NCI-H774 (cell line): ENCODE measurements at regions not wholly inside any gene's neighbourhood (a gene's known extent, or its start where the extent isn't known, plus 50 kb on each side); places are given as distances from the start of the nearest gene placed in this dataset.

Experiments
- DNase-seq: peaks from one replicate; lab custom pipeline; 2025; lab: John Stamatoyannopoulos, UW

- no peak for DNase-seq
These were observed 156.4 kb upstream of the SMIM23 start for GRCh38 chr5:171629221-171629620.

GRCh38 chr5:171629628-171630349 is 155.8 kb upstream of the SMIM23 start:
- DNase-seq: no peak

- DNase-seq: no peak
These were observed 155.1 kb upstream of the SMIM23 start for GRCh38 chr5:171630350-171631065.

GRCh38 chr5:171632616-171633015 is 153.0 kb upstream of the SMIM23 start:
- DNase-seq: no peak

GRCh38 chr5:171633776-171634470 is 151.7 kb upstream of the SMIM23 start:
- DNase-seq: no peak

GRCh38 chr5:171634511-171634910 is 151.1 kb upstream of the SMIM23 start:
- DNase-seq: no peak

GRCh38 chr5:171635028-171635427 is 150.6 kb upstream of the SMIM23 start:
- no peak for DNase-seq

GRCh38 chr5:171635561-171636245 is 149.9 kb upstream of the SMIM23 start:
- DNase-seq: no peak

GRCh38 chr5:171637811-171638210 is 147.8 kb upstream of the SMIM23 start:
- no peak for DNase-seq

GRCh38 chr5:171639205-171639621 is 146.4 kb upstream of the SMIM23 start:
- no peak for DNase-seq

- no peak for DNase-seq
These were observed 145.7 kb upstream of the SMIM23 start for GRCh38 chr5:171639966-171640365.

GRCh38 chr5:171640480-171640879 is 145.1 kb upstream of the SMIM23 start:
- DNase-seq: no peak

- DNase-seq: no peak
These were observed 143.7 kb upstream of the SMIM23 start for GRCh38 chr5:171641891-171642290.

- DNase-seq: no peak
These were observed 142.7 kb upstream of the SMIM23 start for GRCh38 chr5:171642894-171643293.

GRCh38 chr5:171644536-171644935 is 141.1 kb upstream of the SMIM23 start:
- no peak for DNase-seq

- no peak for DNase-seq
These were observed 139.2 kb upstream of the SMIM23 start for GRCh38 chr5:171646102-171647042.

GRCh38 chr5:171647043-171647903 is 138.3 kb upstream of the SMIM23 start:
- no peak for DNase-seq

- no peak for DNase-seq
These were observed 137.7 kb upstream of the SMIM23 start for GRCh38 chr5:171647904-171648260.

- DNase-seq: no peak
These were observed 137.1 kb upstream of the SMIM23 start for GRCh38 chr5:171648279-171649074.

- DNase-seq: no peak
These were observed 136.6 kb upstream of the SMIM23 start for GRCh38 chr5:171649075-171649401.
